Bronchial epithelial cell (primary cell): ENCODE measurements at regions not wholly inside any gene's neighbourhood (a gene's known extent, or its start where the extent isn't known, plus 50 kb on each side); places are given as distances from the start of the nearest gene placed in this dataset.

Experiments
- DNase-seq: peaks from one replicate; pipeline ENCODE4 v3.0.0-alpha.2; 2010; ENCODE audit warnings: low read depth
- FAIRE-seq: peaks from 2 replicates; lab custom pipeline; 2011; peaks lifted over from hg19 to GRCh38; lab: Jason Lieb, UNC
- H3K27me3 ChIP-seq: 2 replicates; pipeline ENCODE4 v1.5.1; 2011; ENCODE audit warnings: low read length; ENCODE audit not compliant: control insufficient read depth, insufficient read depth
- H3K36me3 ChIP-seq: 2 replicates; pipeline ENCODE4 v1.5.1; 2011; ENCODE audit warnings: low read length; ENCODE audit not compliant: control insufficient read depth, insufficient read depth
- H3K4me3 ChIP-seq: 2 replicates; pipeline ENCODE4 v1.5.1; 2011; ENCODE audit warnings: mild to moderate bottlenecking, low read depth, low read length, control low read depth
- CTCF ChIP-seq: IDR thresholded peaks from 2 replicates; pipeline ENCODE4 v1.5.1; 2011; ENCODE audit warnings: mild to moderate bottlenecking, moderate library complexity, low read length, control low read depth, inconsistent platforms; ENCODE audit not compliant: insufficient read depth, severe bottlenecking

GRCh38 chr1:56396581-56396980 lies 182.8 kb downstream of the PLPP3 start:
- no peak for TF ChIP-seq CTCF
- H3K4me3 ChIP-seq: no peak overlapping the region
- DNase-seq (no peak), FAIRE-seq (no peak)
- H3K36me3 ChIP-seq: no peaks in the 10 kb centered on the region
- peaks cover 2% of the 10 kb centered on the region for H3K27me3 ChIP-seq

GRCh38 chr1:56395776-56396175 lies 183.6 kb downstream of the PLPP3 start:
- DNase-seq (no peak), FAIRE-seq (no peak)
- H3K27me3 ChIP-seq: peaks cover 2% of the 10 kb centered on the region
- no peaks in the 10 kb centered on the region for H3K36me3 ChIP-seq
- no peak for TF ChIP-seq CTCF
- H3K4me3 ChIP-seq: no peak overlapping the region

- no peak for TF ChIP-seq CTCF
- FAIRE-seq: no peak
Measured at GRCh38 chr1:56394298-56394697, 185.1 kb downstream of the PLPP3 start.

GRCh38 chr1:56390934-56391731 lies 188.2 kb downstream of the PLPP3 start:
- Histone ChIP-seq H3K27me3 (peaks cover 2% of the 10 kb centered on the region), H3K36me3 (no peaks in the 10 kb centered on the region), H3K4me3 (no peak overlapping the region)
- no peak for FAIRE-seq
- DNase-seq: no peak
- TF ChIP-seq CTCF: no peak

More at GRCh38 chr1:56394298-56394697, 185.1 kb downstream of the PLPP3 start:
- H3K27me3 ChIP-seq: peaks cover 2% of the 10 kb centered on the region
- no peak overlapping the region for H3K4me3 ChIP-seq
- DNase-seq: no peak
- no peaks in the 10 kb centered on the region for H3K36me3 ChIP-seq

- no peak overlapping the region for H3K4me3 ChIP-seq
Measured at GRCh38 chr1:56390232-56390867, 189.0 kb downstream of the PLPP3 start.

More at GRCh38 chr1:56390232-56390867, 189.0 kb downstream of the PLPP3 start:
- DNase-seq (no peak), FAIRE-seq (no peak)
- TF ChIP-seq CTCF: no peak
- Histone ChIP-seq H3K36me3 (no peaks in the 10 kb centered on the region), H3K27me3 (peaks cover 2% of the 10 kb centered on the region)
